ENCODE measurements at regions not wholly inside any gene's neighbourhood (a gene's known extent, or its start where the extent isn't known, plus 50 kb on each side); places are given as distances from the start of the nearest gene placed in this dataset.
A peak's percentile ranks its signal among the peaks of the same experiment; 100 is the strongest.

- H3K4me1 Mint-ChIP-seq = peaks cover 92% of the 10 kb centered on the region
- Histone ChIP-seq H3K4me3 (ENCODE audit: control extremely low read depth in 1 of 5, extremely low read depth in 1 of 5, insufficient read depth in 1 of 5, low read depth in 2 of 5, low read length in 4 of 5) (no peak overlapping the region), H3K4me2 (replicated peaks; ENCODE audit: low read depth, low read length, poor library complexity, severe bottlenecking) (no peak overlapping the region), H3K9ac (ENCODE audit: low read length) (no peak overlapping the region), H3K9me3 (ENCODE audit: control extremely low read depth in 1 of 3, control insufficient read depth in 2 of 3, insufficient read depth in 1 of 3, low read length in 2 of 3) (no peaks in the 10 kb centered on the region), H2AFZ (ENCODE audit: insufficient read depth, low read depth, low read length, poor library complexity, severe bottlenecking) (no peak overlapping the region), H3K27me3 (replicated peaks in 1 of 4; ENCODE audit: control extremely low read depth in 1 of 4, control insufficient read depth in 3 of 4, insufficient read depth in 4 of 4, low read length in 3 of 4) (no peaks in the 10 kb centered on the region), H3K4me1 (ENCODE audit: control insufficient read depth in 2 of 2, insufficient read depth in 2 of 2, low read length in 2 of 2) (peaks cover 81 to 88% of the 10 kb centered on the region in 2 donors), H4K20me1 (ENCODE audit: control insufficient read depth, insufficient read depth, low read length, poor library complexity, severe bottlenecking) (no peaks in the 10 kb centered on the region), H3K36me3 (replicated peaks in 1 of 2; ENCODE audit: control extremely low read depth in 1 of 2, control insufficient read depth in 1 of 2, extremely low read depth in 1 of 2, insufficient read depth in 2 of 2, low read length in 1 of 2) (no peaks in the 10 kb centered on the region), H3K27ac (ENCODE audit: low read length in 2 of 2) (no peak overlapping the region), H3K79me2 (ENCODE audit: control insufficient read depth, insufficient read depth, low read length) (peaks cover 20% of the 10 kb centered on the region)
- H3K4me3 Mint-ChIP-seq = peak overlapping the region; percentile 37
- H3K27ac Mint-ChIP-seq = peak overlapping the region; percentile 78
- no peaks in the 10 kb centered on the region for H3K9me3 Mint-ChIP-seq (ENCODE audit: insufficient read depth)
- intact Hi-C loops (cut with micrococcal nuclease) = loop anchor here (10.0 kb wide), 1 partner anchor 296 kb away; no protein-coding TSS in a partner anchor
- 93% methylated on average over 11 of the region's 15 CpGs for WGBS (ENCODE audit: insufficient coverage)
- TF ChIP-seq CTCF (IDR thresholded peaks at IDR 0.05) = no peak
- POLR2A ChIA-PET = interaction anchor here (1.2 to 1.3 kb wide), 2 partner anchors 57 to 61 kb away, joined by 4 to 14 read pairs; no protein-coding TSS in a partner anchor
- CTCF ChIA-PET = interaction anchor here (1.1 to 36.8 kb wide), 6 partner anchors 27 to 92 kb away, joined by 3 to 1002 read pairs (median 271); partner anchors contain the start of gene TAGAP
- DNase-seq (no peak), ATAC-seq (ENCODE audit: low read depth) (no peak)
- no peaks in the 10 kb centered on the region for H3K27me3 Mint-ChIP-seq
These were observed 55.8 kb upstream of the TAGAP start for GRCh38 chr6:159100395-159101182.

- Histone ChIP-seq H3K9ac (ENCODE audit: low read length) (no peak overlapping the region), H4K20me1 (ENCODE audit: control insufficient read depth, insufficient read depth, low read length, poor library complexity, severe bottlenecking) (no peaks in the 10 kb centered on the region), H3K79me2 (ENCODE audit: control insufficient read depth, insufficient read depth, low read length) (peaks cover 23% of the 10 kb centered on the region), H3K9me3 (ENCODE audit: control extremely low read depth in 1 of 3, control insufficient read depth in 2 of 3, insufficient read depth in 1 of 3, low read length in 2 of 3) (no peaks in the 10 kb centered on the region), H3K4me3 (ENCODE audit: control extremely low read depth in 1 of 5, extremely low read depth in 1 of 5, insufficient read depth in 1 of 5, low read depth in 2 of 5, low read length in 4 of 5) (no peak overlapping the region), H3K4me2 (replicated peaks; ENCODE audit: low read depth, low read length, poor library complexity, severe bottlenecking) (no peak overlapping the region), H3K36me3 (replicated peaks in 1 of 2; ENCODE audit: control extremely low read depth in 1 of 2, control insufficient read depth in 1 of 2, extremely low read depth in 1 of 2, insufficient read depth in 2 of 2, low read length in 1 of 2) (no peaks in the 10 kb centered on the region), H3K27ac (ENCODE audit: low read length in 2 of 2) (peak overlapping the region in 1 of 2 donors; percentile 98), H2AFZ (ENCODE audit: insufficient read depth, low read depth, low read length, poor library complexity, severe bottlenecking) (no peak overlapping the region), H3K4me1 (ENCODE audit: control insufficient read depth in 2 of 2, insufficient read depth in 2 of 2, low read length in 2 of 2) (peaks cover 81 to 88% of the 10 kb centered on the region in 2 donors), H3K27me3 (replicated peaks in 1 of 4; ENCODE audit: control extremely low read depth in 1 of 4, control insufficient read depth in 3 of 4, insufficient read depth in 4 of 4, low read length in 3 of 4) (no peaks in the 10 kb centered on the region)
- no peaks in the 10 kb centered on the region for H3K9me3 Mint-ChIP-seq (ENCODE audit: insufficient read depth)
- peak overlapping the region; percentile 78 for H3K27ac Mint-ChIP-seq
- intact Hi-C loops (cut with micrococcal nuclease) = loop anchor here (10.0 kb wide), 1 partner anchor 295 kb away; no protein-coding TSS in a partner anchor
- no peaks in the 10 kb centered on the region for H3K27me3 Mint-ChIP-seq
- no peak for TF ChIP-seq CTCF (IDR thresholded peaks at IDR 0.05)
- TF ChIP-seq EZH2 (IDR thresholded peaks at IDR 0.05; ENCODE audit: borderline replicate concordance, insufficient read depth, low read depth, low read length, poor library complexity, severe bottlenecking) = no peak
- 54% methylated on average over 2 of the region's 3 CpGs for WGBS (ENCODE audit: insufficient coverage)
- DNase-seq (no peak), ATAC-seq (ENCODE audit: low read depth) (no peak)
- POLR2A ChIA-PET = interaction anchor here (0.6 to 4.4 kb wide), 7 partner anchors 17 to 94 kb away, joined by 3 to 19 read pairs (median 5); partner anchors contain the start of gene TAGAP
- H3K4me3 Mint-ChIP-seq = peak overlapping the region; percentile 23
- peaks cover 92% of the 10 kb centered on the region for H3K4me1 Mint-ChIP-seq
- CTCF ChIA-PET = interaction anchor here (0.7 to 36.8 kb wide), 6 partner anchors 28 to 91 kb away, joined by 3 to 1002 read pairs (median 243); partner anchors contain the start of gene TAGAP
These were observed 55.2 kb upstream of the TAGAP start for GRCh38 chr6:159099961-159100360.

Data from B cell (primary cell).